Trophoblast cell (in vitro differentiated cells and primary cell): ENCODE measurements at regions not wholly inside any gene's neighbourhood (a gene's known extent, or its start where the extent isn't known, plus 50 kb on each side); places are given as distances from the start of the nearest gene placed in this dataset.
"Not testable (repeated sequence)": the region's sequence is repeated elsewhere in the genome, so short reads cannot be mapped to it uniquely, and the experiment has no call there.

Experiments used
- DNase-seq, 2 donors: peaks; one replicate each; pipeline ENCODE4 v3.0.0-alpha.2; 2016
- H2AFZ ChIP-seq: 2 replicates; pipeline ENCODE4 v1.6.1; 2013; ENCODE audit warnings: low read length, moderate library complexity, mild to moderate bottlenecking; ENCODE audit not compliant: insufficient read depth, poor library complexity
- H2AK5ac ChIP-seq: 2 replicates; pipeline ENCODE4 v1.6.1; 2013; ENCODE audit warnings: mild to moderate bottlenecking, low read length
- H2BK120ac ChIP-seq: 2 replicates; pipeline ENCODE4 v1.6.1; 2013; ENCODE audit warnings: low read length, mild to moderate bottlenecking, moderate library complexity; ENCODE audit not compliant: insufficient read depth, poor library complexity
- H2BK12ac ChIP-seq: 2 replicates; pipeline ENCODE4 v1.6.1; 2013; ENCODE audit warnings: mild to moderate bottlenecking, low read length, moderate library complexity
- H2BK5ac ChIP-seq: 2 replicates; pipeline ENCODE4 v1.6.1; 2013; ENCODE audit warnings: low read length, low read depth, moderate library complexity, mild to moderate bottlenecking; ENCODE audit not compliant: poor library complexity
- H3K14ac ChIP-seq: 2 replicates; pipeline ENCODE4 v1.6.1; 2013; ENCODE audit warnings: mild to moderate bottlenecking, low read length
- H3K18ac ChIP-seq: 2 replicates; pipeline ENCODE4 v1.6.1; 2013; ENCODE audit warnings: mild to moderate bottlenecking, low read length
- H3K23ac ChIP-seq: 2 replicates; pipeline ENCODE4 v1.6.1; 2013; ENCODE audit warnings: low read length
- H3K27ac ChIP-seq: 2 replicates; pipeline ENCODE4 v1.5.1; 2013; ENCODE audit warnings: low read depth, mild to moderate bottlenecking, inconsistent platforms, low read length, moderate library complexity
- H3K27me3 ChIP-seq: 2 replicates; pipeline ENCODE4 v1.6.1; 2013; ENCODE audit warnings: inconsistent platforms, mild to moderate bottlenecking, low read length, moderate library complexity; ENCODE audit not compliant: insufficient read depth
- H3K36me3 ChIP-seq, 2 experiments: 1 replicate in 1 of 2; 2 replicates in 1 of 2; pipeline ENCODE4 v1.6.1; 2013; ENCODE audit warnings: low read length in 2 of 2, mild to moderate bottlenecking in 2 of 2, moderate library complexity in 1 of 2; ENCODE audit not compliant: insufficient read depth in 2 of 2, control insufficient read depth in 1 of 2
- H3K4ac ChIP-seq: 2 replicates; pipeline ENCODE4 v1.6.1; 2013; ENCODE audit warnings: low read depth, mild to moderate bottlenecking, low read length, moderate library complexity
- H3K4me1 ChIP-seq, 2 experiments: 1 replicate in 1 of 2; 2 replicates in 1 of 2; pipeline ENCODE4 v1.6.1; 2013; ENCODE audit warnings: low read length in 2 of 2, mild to moderate bottlenecking in 2 of 2, moderate library complexity in 1 of 2; ENCODE audit not compliant: insufficient read depth in 2 of 2, control insufficient read depth in 1 of 2
- H3K4me2 ChIP-seq: 2 replicates; pipeline ENCODE4 v1.6.1; 2013; ENCODE audit warnings: inconsistent platforms, mild to moderate bottlenecking, low read length, moderate library complexity
- H3K4me3 ChIP-seq: 2 replicates; pipeline ENCODE4 v1.5.1; 2013; ENCODE audit warnings: mild to moderate bottlenecking, low read depth, low read length, inconsistent platforms
- H3K79me1 ChIP-seq: one replicate; pipeline ENCODE4 v1.6.1; 2013; ENCODE audit warnings: low read length
- H3K79me2 ChIP-seq: 2 replicates; pipeline ENCODE4 v1.6.1; 2013; ENCODE audit warnings: low read length, mild to moderate bottlenecking; ENCODE audit not compliant: control insufficient read depth, insufficient read depth, poor library complexity
- H3K9ac ChIP-seq: 2 replicates; pipeline ENCODE4 v1.6.1; 2013; ENCODE audit warnings: mild to moderate bottlenecking, low read length
- H3K9me3 ChIP-seq: 2 replicates; pipeline ENCODE4 v1.6.1; 2013; ENCODE audit warnings: low read depth, mild to moderate bottlenecking, control low read depth, inconsistent platforms, low read length; ENCODE audit not compliant: insufficient read depth
- H4K12ac ChIP-seq: 2 replicates; pipeline ENCODE4 v1.6.1; 2013; ENCODE audit warnings: low read depth, mild to moderate bottlenecking, low read length, moderate library complexity
- H4K8ac ChIP-seq: 2 replicates; pipeline ENCODE4 v1.6.1; 2013; ENCODE audit warnings: low read depth, mild to moderate bottlenecking, low read length, moderate library complexity
- H4K91ac ChIP-seq: one replicate; pipeline ENCODE4 v1.6.1; 2013; ENCODE audit warnings: low read depth, mild to moderate bottlenecking, low read length, moderate library complexity
- WGBS: extraction: QIAGEN DNeasy Blood & Tissue Kit; methylation state at CpG from one replicate; pipeline ENCODE4 v1.1.7; 2013; ENCODE audit warnings: missing lambda C conversion rate; ENCODE audit not compliant: insufficient read length, insufficient coverage; ENCODE audit errors: extremely low coverage; 5-methylcytosine and 5-hydroxymethylcytosine counted together

- H4K12ac ChIP-seq, H3K27me3 ChIP-seq, H3K14ac ChIP-seq, H4K91ac ChIP-seq, DNase-seq, H4K8ac ChIP-seq, H3K9me3 ChIP-seq, H3K4me2 ChIP-seq, H3K79me2 ChIP-seq, H3K4me1 ChIP-seq, H2AFZ ChIP-seq, H3K27ac ChIP-seq, H2BK120ac ChIP-seq, H2BK5ac ChIP-seq, H2AK5ac ChIP-seq, H3K4ac ChIP-seq, H3K9ac ChIP-seq, H2BK12ac ChIP-seq, H3K36me3 ChIP-seq, H3K79me1 ChIP-seq, H3K23ac ChIP-seq, H3K18ac ChIP-seq, H3K4me3 ChIP-seq: not testable (repeated sequence)
- no CpG with 5 or more reads among the region's 1 CpG for WGBS
Observed at GRCh38 chr7:119745280-119745679, 527.7 kb upstream of the KCND2 start.

GRCh38 chr7:119748251-119748860, 524.6 kb upstream of the KCND2 start:
- Histone ChIP-seq H3K79me2 (no peaks in the 10 kb centered on the region), H2BK120ac (no peak overlapping the region), H3K4me1 (no peaks in the 10 kb centered on the region), H3K4me3 (no peak overlapping the region), H3K4me2 (no peak overlapping the region), H2AK5ac (no peak overlapping the region), H3K27ac (no peak overlapping the region), H3K9me3 (no peaks in the 10 kb centered on the region), H4K91ac (no peak overlapping the region), H3K4ac (no peak overlapping the region), H3K18ac (no peak overlapping the region), H2BK5ac (no peak overlapping the region), H4K8ac (no peak overlapping the region), H3K79me1 (no peaks in the 10 kb centered on the region), H4K12ac (no peak overlapping the region), H2AFZ (no peak overlapping the region), H3K36me3 (no peaks in the 10 kb centered on the region), H3K14ac (no peak overlapping the region), H2BK12ac (no peak overlapping the region), H3K9ac (no peak overlapping the region), H3K23ac (no peak overlapping the region), H3K27me3 (no peaks in the 10 kb centered on the region)
- no CpG with 5 or more reads among the region's 1 CpG for WGBS
- no peak for DNase-seq

GRCh38 chr7:119748991-119749390, 524.0 kb upstream of the KCND2 start:
- no peak overlapping the region for H4K8ac ChIP-seq
- no peak overlapping the region for H3K4me3 ChIP-seq
- no peak overlapping the region for H3K4ac ChIP-seq
- H3K27me3 ChIP-seq = no peaks in the 10 kb centered on the region
- H3K9ac ChIP-seq = no peak overlapping the region
- no peak overlapping the region for H3K18ac ChIP-seq
- no CpG with 5 or more reads among the region's 2 CpGs for WGBS
- no peak overlapping the region for H2BK12ac ChIP-seq
- no peaks in the 10 kb centered on the region for H3K4me1 ChIP-seq
- no peak for DNase-seq
- no peak overlapping the region for H3K4me2 ChIP-seq
- H3K14ac ChIP-seq = no peak overlapping the region
- no peak overlapping the region for H4K91ac ChIP-seq
- no peak overlapping the region for H2AK5ac ChIP-seq
- H3K9me3 ChIP-seq = no peaks in the 10 kb centered on the region
- H3K79me2 ChIP-seq = no peaks in the 10 kb centered on the region
- H4K12ac ChIP-seq = no peak overlapping the region
- H3K79me1 ChIP-seq = no peaks in the 10 kb centered on the region
- H3K27ac ChIP-seq = no peak overlapping the region
- no peak overlapping the region for H2AFZ ChIP-seq
- no peak overlapping the region for H2BK5ac ChIP-seq
- no peak overlapping the region for H3K23ac ChIP-seq
- H3K36me3 ChIP-seq = no peaks in the 10 kb centered on the region
- no peak overlapping the region for H2BK120ac ChIP-seq

GRCh38 chr7:119756687-119757086, 516.3 kb upstream of the KCND2 start:
- H4K8ac ChIP-seq = no peak overlapping the region
- H2BK5ac ChIP-seq = no peak overlapping the region
- no peaks in the 10 kb centered on the region for H3K27me3 ChIP-seq
- no peak overlapping the region for H3K18ac ChIP-seq
- H2BK120ac ChIP-seq = no peak overlapping the region
- no peaks in the 10 kb centered on the region for H3K79me1 ChIP-seq
- no peak overlapping the region for H4K91ac ChIP-seq
- H4K12ac ChIP-seq = no peak overlapping the region
- no peak overlapping the region for H3K4me3 ChIP-seq
- H3K36me3 ChIP-seq = no peaks in the 10 kb centered on the region
- no peaks in the 10 kb centered on the region for H3K79me2 ChIP-seq
- H3K4me1 ChIP-seq = no peaks in the 10 kb centered on the region
- no peak for DNase-seq
- no peak overlapping the region for H2AK5ac ChIP-seq
- no peak overlapping the region for H2BK12ac ChIP-seq
- no peak overlapping the region for H3K4ac ChIP-seq
- H3K23ac ChIP-seq = no peak overlapping the region
- H3K9me3 ChIP-seq = no peaks in the 10 kb centered on the region
- H3K27ac ChIP-seq = no peak overlapping the region
- no peak overlapping the region for H3K14ac ChIP-seq
- no peak overlapping the region for H3K9ac ChIP-seq
- no peak overlapping the region for H2AFZ ChIP-seq
- no peak overlapping the region for H3K4me2 ChIP-seq
